ENCODE measurements at regions not wholly inside any gene's neighbourhood (a gene's known extent, or its start where the extent isn't known, plus 50 kb on each side); places are given as distances from the start of the nearest gene placed in this dataset.

- DNase-seq = no peak
These were observed 58.9 kb upstream of the IRS4 start for GRCh38 chrX:108795240-108795639.
